H54 (cell line): ENCODE measurements at regions not wholly inside any gene's neighbourhood (a gene's known extent, or its start where the extent isn't known, plus 50 kb on each side); places are given as distances from the start of the nearest gene placed in this dataset.

ENCODE experiments used
- DNase-seq: peaks from one replicate; pipeline ENCODE4 v3.0.0; 2011; ENCODE audit warnings: low spot score, mixed read lengths; ENCODE audit not compliant: insufficient read length
- FAIRE-seq: peaks from 3 replicates; lab custom pipeline; 2011; peaks lifted over from hg19 to GRCh38; lab: Jason Lieb, UNC
- POLR2A ChIP-seq: IDR thresholded peaks from 2 replicates; pipeline ENCODE4 v1.6.1; 2011; ENCODE audit warnings: low read depth, mild to moderate bottlenecking, low read length

DNA sequence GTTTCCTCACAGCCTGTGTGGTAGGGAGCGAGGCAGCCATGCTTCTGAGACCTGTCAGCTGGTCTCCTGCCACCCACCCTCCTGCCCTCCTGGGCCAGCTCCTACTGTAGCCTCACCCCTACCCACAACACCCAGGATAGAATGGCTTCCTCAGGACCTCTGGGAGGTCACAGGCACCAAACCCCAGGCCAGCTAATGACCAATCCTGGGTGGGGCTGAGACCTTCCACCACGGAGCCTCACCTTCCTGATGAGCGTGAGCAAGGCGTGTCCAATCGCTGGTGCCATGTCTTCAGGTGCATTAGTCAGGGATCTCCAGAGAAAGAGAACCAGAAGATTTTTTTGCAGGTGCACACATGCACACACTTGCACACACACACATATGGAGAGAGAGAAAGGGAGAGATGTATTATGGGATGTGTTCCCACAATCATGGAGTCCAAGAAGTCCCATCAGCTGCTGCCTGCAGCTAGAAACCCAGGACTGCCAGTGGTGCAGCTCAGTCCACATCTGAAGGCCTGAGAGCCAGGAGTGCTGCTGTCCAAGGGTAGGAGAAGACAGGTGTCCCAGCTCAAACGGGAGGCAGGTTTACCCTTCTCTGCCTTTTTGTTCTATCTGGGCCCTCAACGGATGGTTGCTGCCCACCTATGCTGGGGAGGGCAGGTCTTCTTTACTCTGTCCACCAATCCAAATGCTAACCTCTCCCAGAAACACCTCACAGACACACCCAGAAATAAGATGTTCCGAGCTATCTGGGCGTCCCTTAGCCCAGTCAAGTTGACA is 70.4 kb upstream of the HDAC4 start:
- DNase-seq (no peak), FAIRE-seq (no peak)
- TF ChIP-seq POLR2A, result no peak

DNA sequence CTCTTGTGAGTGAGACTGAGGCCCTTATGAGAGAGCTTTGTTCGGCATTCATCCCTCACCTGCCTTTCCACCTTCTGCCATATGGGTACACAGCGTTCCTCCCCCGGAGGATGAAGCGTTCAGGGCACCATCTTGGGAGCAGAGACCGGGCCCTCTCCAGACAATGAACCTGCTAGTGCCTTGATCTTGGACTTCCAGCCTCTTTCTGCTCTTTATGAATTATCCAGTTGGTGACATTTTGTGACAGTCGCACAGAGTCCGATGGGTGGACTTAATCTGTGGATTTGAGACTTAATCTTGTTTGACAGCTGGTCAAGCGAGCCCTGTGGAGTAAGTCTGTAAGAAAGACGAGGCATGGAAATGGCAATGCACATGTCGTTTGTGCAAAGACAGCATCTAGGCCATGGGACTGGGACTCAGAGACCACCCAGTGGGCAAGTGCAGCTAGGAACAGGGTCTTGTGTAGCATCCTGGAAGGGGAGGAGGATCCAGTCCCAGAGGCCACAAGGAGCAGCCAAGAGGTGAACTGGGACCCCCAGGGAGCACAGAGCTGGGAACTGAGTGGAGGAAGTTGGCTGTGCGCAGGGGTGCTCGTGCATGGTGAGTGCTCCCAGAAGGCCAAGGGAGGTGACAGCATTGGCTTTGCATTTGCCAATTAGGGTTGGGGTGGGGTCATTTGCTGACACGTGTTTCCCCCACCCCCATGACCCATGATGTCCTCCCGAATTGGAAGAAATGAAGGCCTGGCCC is 69.5 kb upstream of the HDAC4 start:
- DNase-seq, result no peak
- TF ChIP-seq POLR2A, result no peak
- no peak for FAIRE-seq

DNA sequence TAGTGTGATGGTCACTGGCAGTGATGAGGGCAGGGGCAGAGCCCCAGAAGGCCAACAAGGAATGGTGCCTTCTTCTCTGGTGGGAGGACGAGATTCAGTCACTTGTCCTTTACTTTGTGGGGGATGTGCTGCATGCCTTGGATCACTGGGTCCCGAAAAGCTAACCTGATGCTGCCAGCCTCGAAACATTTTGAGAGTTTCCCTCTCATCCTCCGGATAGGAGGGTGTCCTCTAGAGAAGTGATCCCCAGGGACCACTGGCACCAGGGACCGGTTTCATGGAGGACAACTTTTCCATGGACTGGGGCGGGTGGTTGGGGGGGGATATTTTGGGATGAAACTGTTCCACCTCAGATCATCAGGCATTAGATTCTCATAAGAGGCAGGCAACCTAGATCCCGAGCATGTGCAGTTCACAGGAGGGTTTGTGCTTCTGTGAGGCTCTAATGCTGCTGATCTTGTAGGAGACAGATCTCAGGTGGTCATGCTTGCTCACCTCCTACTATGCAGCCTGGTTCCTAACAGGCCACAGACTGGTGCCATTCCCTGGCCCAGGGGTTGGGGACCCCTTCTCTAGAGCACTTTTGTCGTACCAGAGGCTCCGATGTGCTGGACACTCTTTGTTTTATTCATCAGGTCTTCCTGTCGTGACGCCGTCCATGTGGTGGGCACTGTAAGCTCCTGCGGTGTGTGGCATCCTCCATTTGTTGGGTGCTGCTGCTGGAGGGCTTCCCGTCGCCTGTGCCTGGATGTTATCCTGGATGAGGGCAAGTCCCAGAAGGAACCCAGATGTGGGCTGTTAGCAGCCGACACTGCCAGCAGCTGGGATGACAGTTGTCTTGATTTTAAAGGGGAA is 68.5 kb upstream of the HDAC4 start:
- no peak for DNase-seq
- no peak for FAIRE-seq
- TF ChIP-seq POLR2A, result no peak

DNA sequence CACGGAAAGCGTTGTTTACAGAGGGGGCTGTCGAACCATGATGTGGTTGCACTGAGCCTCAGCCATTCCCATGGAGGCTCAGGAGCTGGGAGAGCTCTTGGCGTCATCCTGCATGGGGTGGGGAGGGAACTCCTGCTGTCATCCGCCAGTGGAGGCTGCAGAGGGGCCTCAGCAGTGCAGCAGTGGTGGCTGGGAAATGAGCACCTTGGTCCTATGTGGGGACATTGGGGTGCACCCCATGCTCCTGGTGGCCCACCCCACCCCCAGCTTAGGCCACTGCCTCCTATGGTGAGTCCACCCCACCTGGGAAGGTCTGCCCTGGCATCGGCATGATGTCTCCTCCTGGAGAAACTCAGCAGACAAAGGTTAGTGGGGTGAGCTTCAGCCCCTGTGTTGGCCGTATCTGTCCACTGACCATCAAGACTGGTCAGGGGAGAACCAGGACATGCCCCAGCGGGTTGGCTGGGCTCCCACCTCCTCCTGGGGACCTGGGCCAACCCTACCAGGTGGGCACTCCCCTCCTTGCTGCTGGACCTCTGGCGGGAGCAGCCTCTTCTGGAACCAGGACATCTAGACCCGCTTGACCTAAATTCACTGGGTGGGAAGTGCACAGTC is 67.8 kb upstream of the HDAC4 start:
- TF ChIP-seq POLR2A, result no peak
- no peak for DNase-seq
- FAIRE-seq, result no peak

DNA sequence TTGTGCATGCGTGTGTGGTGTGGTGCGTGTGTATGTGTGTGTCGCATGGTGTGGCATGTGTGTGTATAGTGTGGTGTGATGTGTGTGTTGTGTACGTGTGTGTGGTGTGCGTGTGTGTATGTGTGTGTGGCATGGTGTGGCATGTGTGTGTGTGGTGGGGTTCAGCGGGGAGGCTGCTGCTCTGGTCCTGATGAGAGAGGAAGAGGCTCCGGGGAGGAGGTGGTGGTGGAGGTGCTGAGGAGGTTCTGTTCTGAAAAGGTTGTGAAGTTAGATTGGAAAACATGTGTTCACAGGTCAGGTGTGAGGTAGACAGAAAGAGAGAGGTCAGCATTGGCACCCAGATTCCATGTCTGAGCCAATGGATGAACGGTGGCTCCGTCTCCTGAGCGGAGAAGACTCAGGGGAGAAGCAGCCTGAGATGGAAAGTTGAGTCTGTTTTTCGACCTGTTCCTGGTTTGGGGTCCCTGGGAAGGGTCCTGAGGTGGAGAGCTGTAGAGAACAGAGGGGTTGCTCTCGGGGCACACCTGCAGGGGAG is 67.2 kb upstream of the HDAC4 start:
- no peak for TF ChIP-seq POLR2A
- no peak for DNase-seq
- FAIRE-seq, result no peak

DNA sequence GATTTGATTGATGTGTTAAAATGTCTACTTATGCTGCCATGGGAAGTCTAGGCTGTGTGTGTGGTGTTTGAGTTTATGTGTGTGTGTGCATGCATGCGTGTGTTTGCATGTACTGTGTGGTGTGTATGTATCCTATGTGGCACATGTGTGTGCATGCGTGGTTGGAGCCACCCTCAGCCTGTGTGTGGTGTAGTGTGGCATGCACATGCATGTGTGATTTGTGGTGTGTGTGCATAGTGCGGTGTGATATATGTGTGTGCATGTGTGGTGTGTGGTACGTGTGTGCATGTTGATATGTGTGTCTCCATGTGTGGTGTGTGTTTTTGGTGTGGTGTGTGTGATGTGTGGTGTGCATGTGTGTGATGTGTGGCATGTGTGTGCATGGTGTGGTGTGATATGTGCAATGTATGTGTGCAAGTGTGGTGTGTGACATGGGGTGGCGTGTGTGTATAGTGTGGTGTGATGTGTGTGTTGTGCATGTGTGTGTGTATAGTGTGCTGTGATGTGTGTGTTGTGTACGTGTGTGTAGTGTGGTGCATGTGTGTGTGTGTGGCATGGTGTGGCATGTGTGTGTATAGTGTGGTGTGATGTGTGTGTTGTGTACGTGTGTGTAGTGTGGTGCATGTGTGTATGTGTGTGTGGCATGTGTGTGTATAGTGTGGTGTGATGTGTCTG is 66.6 kb upstream of the HDAC4 start:
- DNase-seq (no peak), FAIRE-seq (no peak)
- TF ChIP-seq POLR2A, result no peak

DNA sequence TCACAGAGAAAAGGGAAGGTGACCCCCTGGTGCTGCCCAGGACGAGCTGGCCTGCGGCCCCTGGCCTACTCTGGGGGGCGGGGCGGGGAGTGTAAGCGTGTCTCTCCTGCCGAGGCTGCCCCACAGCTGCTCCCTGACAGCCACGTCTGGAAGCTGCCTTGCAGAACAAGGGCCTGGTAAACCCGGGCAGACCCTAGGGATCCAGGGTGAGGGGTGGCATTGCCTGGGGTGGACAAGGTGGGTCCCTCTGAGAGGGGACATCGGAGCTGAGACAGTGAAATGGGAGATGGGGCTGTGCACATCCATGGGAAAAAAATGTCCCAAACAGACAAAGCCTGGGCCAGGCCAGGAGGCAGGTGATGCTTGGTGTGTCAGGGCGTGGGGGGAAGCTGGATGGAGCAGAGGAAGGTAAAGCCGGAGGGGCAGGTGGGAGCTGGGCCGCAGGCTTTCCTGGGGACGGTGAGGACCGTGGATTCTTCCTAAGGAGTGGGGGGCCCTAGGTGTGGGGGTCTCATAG is 66.0 kb upstream of the HDAC4 start:
- no peak for TF ChIP-seq POLR2A
- FAIRE-seq (no peak), DNase-seq (no peak)

DNA sequence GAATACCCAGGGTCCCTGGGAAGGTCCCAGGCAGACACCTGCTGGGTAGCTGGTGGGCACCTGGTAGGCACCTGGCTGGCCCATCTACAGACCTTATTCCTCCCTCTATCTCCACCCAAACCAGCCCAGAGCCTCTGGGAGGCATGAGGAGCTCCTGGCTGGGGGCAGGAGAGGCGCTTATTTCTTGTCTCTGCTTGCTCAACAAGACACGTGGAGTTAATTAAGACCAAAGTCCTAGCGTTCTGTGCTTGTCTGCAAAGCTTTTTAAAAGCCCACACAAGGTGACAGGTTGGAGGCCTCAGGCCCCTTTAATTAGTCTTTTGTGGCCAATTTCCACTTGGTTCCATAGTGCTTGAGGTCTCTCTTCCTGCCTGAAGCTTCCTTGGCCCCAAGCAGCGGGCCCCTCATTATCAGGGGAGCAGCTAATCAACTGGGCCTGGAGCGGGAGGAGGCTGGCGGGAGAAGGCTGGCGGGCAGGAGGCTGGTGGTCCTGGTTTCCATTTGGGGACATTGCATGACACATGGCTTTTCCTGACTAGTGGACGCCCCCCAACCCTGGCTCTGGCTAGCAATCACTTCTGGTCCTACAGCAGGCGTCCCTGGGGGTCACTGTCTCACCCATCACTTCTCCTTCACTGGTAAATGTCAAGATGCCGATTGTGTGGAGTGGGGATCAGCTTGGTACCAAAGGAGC is 65.4 kb upstream of the HDAC4 start:
- TF ChIP-seq POLR2A, result no peak
- no peak for DNase-seq
- no peak for FAIRE-seq

DNA sequence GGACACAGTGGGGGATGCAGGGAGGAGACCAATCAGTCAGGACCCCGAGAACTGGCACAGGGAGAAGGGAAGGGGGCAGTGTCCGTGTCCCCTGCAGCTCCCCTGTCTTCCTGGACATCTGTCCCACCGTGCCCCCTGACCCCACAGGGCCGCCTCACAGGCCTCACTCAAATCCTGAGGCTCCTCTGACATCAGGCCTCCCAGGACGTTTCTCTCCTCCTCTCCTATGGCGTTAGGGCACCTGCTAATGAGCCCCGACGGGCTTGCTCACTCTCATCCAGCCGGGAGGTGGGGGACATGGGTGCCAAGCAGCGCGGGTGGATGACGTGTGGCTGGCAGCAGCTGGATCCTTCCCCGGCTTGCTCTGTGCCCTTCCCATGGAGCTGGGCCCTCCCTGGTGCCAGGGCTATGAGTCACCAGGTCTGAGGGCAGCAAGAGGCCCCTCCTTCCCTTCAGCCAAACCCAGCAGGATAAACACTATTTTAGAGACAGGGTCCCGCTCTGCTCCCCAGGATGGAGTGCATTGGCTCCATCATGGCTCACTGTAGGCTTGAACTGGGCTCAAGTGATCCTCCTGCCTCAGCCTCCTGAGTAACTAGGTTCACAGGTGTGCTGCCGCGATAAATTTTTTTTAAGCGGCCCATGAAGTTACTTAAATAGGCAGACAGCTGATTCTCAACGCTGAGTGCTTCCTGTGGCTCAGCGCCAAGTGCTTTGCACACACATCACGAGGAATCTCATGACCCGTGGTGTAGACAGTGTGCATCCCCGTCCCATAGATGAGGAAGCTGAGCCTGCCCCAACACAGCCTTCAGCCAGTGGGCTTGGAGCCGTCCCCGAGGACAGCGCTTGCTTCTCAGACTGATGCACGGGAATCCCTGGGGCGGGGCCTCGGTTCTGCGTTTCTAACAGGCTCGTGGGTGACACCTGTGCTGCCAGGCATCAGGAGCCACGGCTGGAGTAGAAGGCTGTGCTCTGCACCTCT is 64.5 kb upstream of the HDAC4 start:
- TF ChIP-seq POLR2A, result no peak
- FAIRE-seq (peak; percentile 6), DNase-seq (peak; percentile 100)

DNA sequence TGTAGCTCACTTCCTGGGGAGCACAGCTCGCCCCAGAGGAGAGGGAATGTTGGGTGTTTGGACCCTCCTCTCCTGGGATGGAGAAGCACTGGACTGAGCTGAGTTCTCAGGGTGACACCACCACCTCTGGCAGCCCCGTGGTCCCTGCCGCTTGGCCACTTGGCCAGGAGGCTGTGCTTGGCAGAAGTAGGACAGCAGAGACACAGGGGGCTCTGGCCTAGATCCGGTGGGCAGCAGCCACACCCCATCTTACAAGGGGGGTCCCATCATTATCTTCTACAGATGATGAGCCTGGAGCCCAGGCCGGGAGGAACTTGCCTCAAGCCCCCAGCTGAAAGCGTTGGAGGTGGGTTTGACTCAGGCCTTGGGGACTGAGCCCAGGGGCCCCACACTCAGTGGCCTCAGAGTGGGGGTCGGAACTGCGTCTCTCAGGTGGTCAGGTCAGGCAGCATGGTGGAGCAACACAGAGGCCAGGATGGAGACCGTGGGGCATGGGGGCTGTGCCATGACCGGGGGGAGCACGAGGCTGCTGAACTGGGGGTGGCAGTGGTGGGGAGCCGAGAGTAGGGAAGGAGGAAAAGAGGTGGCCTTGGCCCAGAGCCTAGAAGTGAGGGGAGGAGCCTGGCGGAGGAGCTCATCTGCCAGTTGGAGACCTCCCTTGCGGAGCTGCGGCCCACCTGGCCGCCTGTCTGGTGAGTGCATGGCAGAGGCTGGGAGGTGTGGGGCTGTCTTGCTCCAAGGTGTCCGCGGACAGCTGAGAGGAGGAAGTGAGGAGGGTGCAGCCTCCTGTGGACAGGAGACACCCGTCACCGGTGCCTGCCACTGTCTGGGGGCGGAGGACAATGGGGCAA is 63.6 kb upstream of the HDAC4 start:
- FAIRE-seq (no peak), DNase-seq (no peak)
- no peak for TF ChIP-seq POLR2A
